ENCODE measurements at regions not wholly inside any gene's neighbourhood (a gene's known extent, or its start where the extent isn't known, plus 50 kb on each side); places are given as distances from the start of the nearest gene placed in this dataset.

DNA sequence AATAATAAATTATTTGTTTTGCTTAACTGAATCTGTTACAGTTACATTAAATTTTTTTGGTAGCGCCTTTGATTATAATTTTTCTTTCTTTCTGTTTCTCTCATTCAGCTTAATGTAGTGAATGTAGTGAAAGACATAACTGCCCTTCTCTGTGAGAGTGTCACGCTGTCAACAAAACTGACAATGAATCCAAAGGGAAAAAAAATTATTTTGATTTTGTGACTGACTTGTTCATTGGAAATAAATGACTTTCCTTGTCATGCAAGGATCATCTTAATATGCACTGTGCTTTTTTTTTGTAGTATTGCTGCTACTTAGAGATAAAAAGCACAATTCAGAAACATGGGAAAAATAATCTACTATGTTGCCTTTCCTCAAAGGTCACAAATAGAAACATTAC, 1196.4 kb downstream of the PCDH17 start:
- Mint-ChIP-seq H3K9me3 (peaks cover 5 to 7% of the 10 kb centered on the region in 2 donors), H3K27me3 (no peaks in the 10 kb centered on the region), H3K36me3 (ENCODE audit: insufficient read depth) (no peaks in the 10 kb centered on the region), H3K27ac (no peak overlapping the region), H3K4me1 (ENCODE audit: low read depth in 2 of 2) (no peaks in the 10 kb centered on the region), H3K4me3 (no peak overlapping the region)
- DNase-seq = no peak
- no peak for ATAC-seq (replicated peaks)

DNA sequence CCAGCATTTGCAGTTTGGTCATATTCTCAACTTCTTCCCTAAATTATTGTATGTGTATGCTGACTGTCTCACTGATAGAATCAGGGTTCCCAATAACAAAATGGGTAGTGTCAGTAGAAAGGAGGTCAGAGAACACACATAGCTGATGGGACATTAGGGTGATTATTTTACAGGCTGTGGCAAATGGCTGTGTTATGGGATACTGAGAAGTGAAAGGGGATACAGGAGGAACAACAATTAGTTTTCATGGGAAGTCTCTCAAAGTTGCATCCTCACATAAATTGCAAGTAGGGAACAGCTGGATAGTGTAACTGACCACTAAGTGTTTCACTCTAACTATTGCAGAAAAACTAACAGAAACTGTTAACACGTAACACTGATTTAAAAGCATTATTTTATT, 1199.3 kb downstream of the PCDH17 start:
- Mint-ChIP-seq H3K9me3 (peaks cover 4 to 5% of the 10 kb centered on the region in 2 donors), H3K4me3 (no peak overlapping the region), H3K4me1 (ENCODE audit: low read depth in 2 of 2) (no peaks in the 10 kb centered on the region), H3K27ac (no peak overlapping the region), H3K36me3 (ENCODE audit: insufficient read depth) (no peaks in the 10 kb centered on the region), H3K27me3 (no peaks in the 10 kb centered on the region)
- no peak for DNase-seq
- no peak for ATAC-seq (replicated peaks)

DNA sequence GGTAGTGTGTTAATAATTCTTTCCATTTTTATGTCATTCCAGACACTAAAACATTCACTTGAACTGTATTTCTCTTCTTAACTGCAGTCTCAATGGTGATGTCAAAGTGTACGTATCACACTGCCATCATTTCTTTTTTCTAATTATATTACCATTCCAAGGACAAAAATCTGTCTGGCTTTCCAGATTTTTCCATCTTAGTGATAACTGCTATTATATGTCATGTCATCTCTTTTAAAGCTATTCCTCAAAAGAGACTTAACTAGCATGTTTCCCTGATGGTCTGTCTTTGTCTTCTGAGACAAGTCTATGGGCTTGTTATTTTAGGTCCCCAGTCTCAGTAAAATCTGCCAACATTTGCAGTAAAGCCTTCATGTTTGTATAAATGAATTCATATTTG, 1207.1 kb downstream of the PCDH17 start:
- Mint-ChIP-seq H3K27ac (no peak overlapping the region), H3K4me1 (ENCODE audit: low read depth in 2 of 2) (no peaks in the 10 kb centered on the region), H3K9me3 (peaks cover 5 to 20% of the 10 kb centered on the region in 2 donors), H3K27me3 (no peaks in the 10 kb centered on the region), H3K36me3 (ENCODE audit: insufficient read depth) (no peaks in the 10 kb centered on the region), H3K4me3 (no peak overlapping the region)
- DNase-seq (no peak), ATAC-seq (replicated peaks) (no peak)

DNA sequence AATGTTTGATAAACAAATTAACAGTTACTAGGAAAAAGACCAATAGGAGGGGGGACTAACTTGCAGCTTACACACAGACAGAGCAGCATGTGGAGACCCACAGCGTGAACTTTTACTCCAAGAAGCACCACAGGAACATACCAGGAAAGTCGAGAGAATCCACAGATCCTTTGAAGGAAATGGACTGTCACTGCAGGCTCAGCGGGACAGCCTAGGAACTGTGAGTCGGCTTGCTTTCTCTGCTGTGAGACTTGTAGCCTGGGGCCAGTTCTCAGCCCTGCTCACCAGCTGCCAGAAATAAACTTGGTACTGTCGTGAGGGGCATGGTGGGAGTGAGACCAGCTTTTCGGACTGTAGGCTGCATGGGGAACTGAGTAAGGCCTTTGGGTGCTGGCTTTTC, 1211.5 kb downstream of the PCDH17 start:
- Mint-ChIP-seq H3K27ac (no peak overlapping the region), H3K4me1 (ENCODE audit: low read depth in 2 of 2) (no peaks in the 10 kb centered on the region), H3K36me3 (ENCODE audit: insufficient read depth) (no peaks in the 10 kb centered on the region), H3K27me3 (no peaks in the 10 kb centered on the region), H3K9me3 (peaks cover 9 to 29% of the 10 kb centered on the region in 2 donors), H3K4me3 (no peak overlapping the region)
- DNase-seq (no peak), ATAC-seq (replicated peaks) (no peak)

DNA sequence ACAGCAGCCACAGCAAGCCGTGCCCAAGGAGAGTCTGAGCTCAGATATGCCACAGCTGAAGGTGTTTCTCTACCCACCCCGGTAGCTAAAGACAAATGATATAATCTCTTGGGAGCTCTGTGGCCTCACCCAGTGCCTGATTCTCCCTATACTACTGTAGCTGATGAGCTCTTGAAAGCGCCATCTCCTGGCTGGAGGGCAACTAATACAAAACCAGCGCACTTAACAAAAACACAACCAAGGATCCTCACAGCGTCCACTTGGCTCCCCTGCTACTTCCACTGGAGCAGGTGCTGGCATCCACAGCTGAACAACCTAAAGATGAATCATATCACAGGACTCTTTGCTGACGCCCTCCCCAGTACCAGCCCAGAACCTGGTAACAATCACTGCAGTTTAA, 1212.0 kb downstream of the PCDH17 start:
- no peaks in the 10 kb centered on the region for H3K36me3 Mint-ChIP-seq (ENCODE audit: insufficient read depth)
- no peak for ATAC-seq (replicated peaks)
- H3K9me3 Mint-ChIP-seq = peaks cover 9 to 29% of the 10 kb centered on the region in 2 donors
- no peak overlapping the region for H3K27ac Mint-ChIP-seq
- DNase-seq = no peak
- no peaks in the 10 kb centered on the region for H3K4me1 Mint-ChIP-seq (ENCODE audit: low read depth in 2 of 2)
- no peaks in the 10 kb centered on the region for H3K27me3 Mint-ChIP-seq
- H3K4me3 Mint-ChIP-seq = no peak overlapping the region

DNA sequence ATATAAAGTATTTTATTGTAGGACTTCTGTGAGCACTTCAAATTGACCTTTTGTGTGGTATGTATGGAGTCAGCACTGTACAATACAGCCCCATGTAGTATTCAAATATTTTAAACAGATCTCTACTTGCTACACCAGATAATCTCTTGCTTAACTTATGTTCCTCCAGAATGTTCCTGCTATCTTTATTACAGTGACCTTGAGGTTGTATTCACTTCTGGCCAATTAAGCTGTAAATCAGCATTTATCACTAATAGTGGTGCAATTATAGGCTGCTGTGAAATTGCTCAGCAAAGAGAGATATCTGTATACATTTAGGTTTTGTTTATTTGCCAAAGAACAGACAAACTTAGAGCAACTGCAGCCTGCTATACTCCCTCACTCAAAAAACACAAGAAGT, 1218.6 kb downstream of the PCDH17 start:
- Mint-ChIP-seq H3K4me3 (no peak overlapping the region), H3K4me1 (ENCODE audit: low read depth in 2 of 2) (no peaks in the 10 kb centered on the region), H3K27ac (no peak overlapping the region), H3K9me3 (peaks cover 0 to 6% of the 10 kb centered on the region in 2 donors), H3K36me3 (ENCODE audit: insufficient read depth) (no peaks in the 10 kb centered on the region), H3K27me3 (no peaks in the 10 kb centered on the region)
- ATAC-seq (replicated peaks) (no peak), DNase-seq (no peak)

DNA sequence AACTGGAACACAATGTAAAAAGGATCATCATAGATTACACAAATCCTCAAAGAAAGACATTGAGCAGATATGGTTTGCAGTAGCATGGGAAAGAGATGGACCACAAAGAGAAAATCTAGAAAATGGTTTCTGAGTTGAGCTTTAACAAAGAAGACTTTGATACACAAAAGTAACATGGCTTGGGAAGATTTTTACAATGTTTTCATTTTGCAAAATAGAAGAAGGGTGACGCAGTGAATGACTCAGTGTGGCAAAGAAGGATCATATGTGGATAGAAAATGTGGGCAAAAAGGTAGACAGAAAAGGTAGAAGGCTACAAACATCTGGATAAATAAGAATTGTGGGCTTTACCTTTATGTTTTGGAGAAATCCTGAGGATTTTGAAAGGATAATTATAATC, 1220.5 kb downstream of the PCDH17 start:
- DNase-seq = no peak
- Mint-ChIP-seq H3K9me3 (peaks cover 2 to 4% of the 10 kb centered on the region in 2 donors), H3K4me3 (no peak overlapping the region)

DNA sequence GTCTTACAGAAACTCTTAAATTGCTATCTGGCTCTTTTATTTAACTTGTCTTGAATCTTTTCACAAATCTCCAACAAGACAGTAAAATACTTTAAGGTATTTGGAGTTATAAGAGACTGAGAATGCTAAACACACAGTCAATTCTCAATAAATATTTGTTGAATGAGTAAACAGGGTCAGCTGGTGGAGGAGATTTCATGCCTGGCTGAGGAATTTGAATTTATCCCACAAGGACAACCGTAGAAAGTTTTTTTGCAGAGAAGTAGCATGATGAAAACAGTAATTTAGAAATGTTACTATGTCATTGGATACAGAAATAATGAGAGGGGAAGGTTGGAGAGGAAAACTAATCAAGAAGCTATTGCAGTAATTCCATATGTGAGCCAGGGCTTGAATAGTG, 1223.7 kb downstream of the PCDH17 start:
- ATAC-seq (replicated peaks) (no peak), DNase-seq (no peak)
- Mint-ChIP-seq H3K9me3 (peaks cover 4 to 8% of the 10 kb centered on the region in 2 donors), H3K4me3 (no peak overlapping the region), H3K27ac (no peak overlapping the region), H3K36me3 (ENCODE audit: insufficient read depth) (no peaks in the 10 kb centered on the region), H3K4me1 (ENCODE audit: low read depth in 2 of 2) (no peaks in the 10 kb centered on the region), H3K27me3 (no peaks in the 10 kb centered on the region)

More for the DNA sequence above, 1220.5 kb downstream of the PCDH17 start:
- no peaks in the 10 kb centered on the region for H3K36me3 Mint-ChIP-seq (ENCODE audit: insufficient read depth)
- H3K4me1 Mint-ChIP-seq (ENCODE audit: low read depth in 2 of 2) = no peaks in the 10 kb centered on the region
- no peak for ATAC-seq (replicated peaks)
- H3K27me3 Mint-ChIP-seq = no peaks in the 10 kb centered on the region
- H3K27ac Mint-ChIP-seq = no peak overlapping the region

DNA sequence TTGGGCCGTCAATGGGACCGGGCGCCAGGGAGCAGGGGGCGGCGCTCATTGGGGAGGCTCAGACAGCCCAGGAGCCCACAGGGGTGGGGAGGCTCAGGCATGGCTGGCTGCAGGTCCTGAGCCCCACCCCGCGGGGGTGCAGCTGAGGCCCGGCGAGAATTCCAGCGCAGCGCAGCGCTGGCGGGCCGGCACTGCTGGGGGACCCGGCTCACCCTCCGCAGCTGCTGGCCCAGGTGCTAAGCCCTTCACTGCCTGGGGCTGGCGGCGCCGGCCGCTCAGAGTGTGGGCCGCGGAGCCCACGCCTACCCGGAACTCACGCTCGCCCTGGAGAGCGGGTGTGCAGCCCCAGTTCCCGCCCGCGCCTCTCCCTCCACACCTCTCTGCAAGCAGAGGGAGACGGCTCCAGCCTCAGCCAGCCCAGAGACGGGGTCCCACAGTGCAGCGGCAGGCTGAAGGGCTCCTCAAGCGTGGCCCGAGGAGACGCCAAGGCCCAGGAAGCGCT, 1227.4 kb downstream of the PCDH17 start:
- ATAC-seq (replicated peaks) (no peak), DNase-seq (no peak)
- Mint-ChIP-seq H3K9me3 (peaks cover 3 to 8% of the 10 kb centered on the region in 2 donors), H3K36me3 (ENCODE audit: insufficient read depth) (no peaks in the 10 kb centered on the region), H3K4me1 (ENCODE audit: low read depth in 2 of 2) (no peaks in the 10 kb centered on the region), H3K27ac (no peak overlapping the region), H3K4me3 (no peak overlapping the region), H3K27me3 (no peaks in the 10 kb centered on the region)

DNA sequence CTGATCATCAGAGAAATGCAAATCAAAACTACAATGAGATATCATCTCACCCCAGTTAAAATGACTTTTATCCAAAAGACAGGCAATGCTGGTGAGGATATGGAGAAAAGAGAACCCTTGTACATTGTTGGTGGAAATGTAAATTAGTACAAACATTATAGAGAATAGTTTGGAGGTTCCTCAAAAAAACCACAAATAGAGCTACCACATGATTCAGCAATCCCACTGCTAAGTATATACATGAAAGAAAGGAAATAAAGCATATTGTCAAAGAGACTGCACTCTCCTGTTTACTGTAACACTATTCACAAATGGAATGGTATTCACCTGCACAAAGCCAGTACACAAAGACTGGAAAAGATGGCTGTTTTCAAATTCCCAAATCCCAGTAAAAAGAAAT, 1233.7 kb downstream of the PCDH17 start:
- DNase-seq = no peak
- no peak for ATAC-seq (replicated peaks)
- H3K36me3 Mint-ChIP-seq (ENCODE audit: insufficient read depth) = no peaks in the 10 kb centered on the region
- H3K27ac Mint-ChIP-seq = no peak overlapping the region
- H3K27me3 Mint-ChIP-seq = no peaks in the 10 kb centered on the region
- H3K9me3 Mint-ChIP-seq = peaks cover 0 to 1% of the 10 kb centered on the region in 2 donors
- H3K4me3 Mint-ChIP-seq = no peak overlapping the region
- no peaks in the 10 kb centered on the region for H3K4me1 Mint-ChIP-seq (ENCODE audit: low read depth in 2 of 2)

DNA sequence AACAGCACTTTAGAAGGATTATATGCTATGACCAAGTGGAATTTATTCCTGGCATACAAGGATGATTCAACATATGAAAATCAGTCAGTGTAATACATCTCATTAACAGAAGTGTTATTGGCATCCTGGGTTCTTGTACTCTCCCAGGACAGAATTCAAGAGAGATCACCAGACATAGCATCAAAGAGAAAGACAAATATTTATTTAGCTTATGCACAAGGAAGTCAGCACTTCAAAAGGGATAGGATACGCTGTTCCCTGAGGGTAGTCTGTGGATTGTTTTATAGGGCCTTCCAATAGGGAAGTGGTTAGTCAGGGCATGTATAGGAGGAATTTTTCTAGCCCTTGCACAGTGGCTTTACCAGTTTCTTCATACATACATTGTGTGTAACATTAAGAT, 1238.0 kb downstream of the PCDH17 start:
- no peaks in the 10 kb centered on the region for H3K4me1 Mint-ChIP-seq (ENCODE audit: low read depth in 2 of 2)
- no peaks in the 10 kb centered on the region for H3K36me3 Mint-ChIP-seq (ENCODE audit: insufficient read depth)
- DNase-seq = no peak
- H3K27ac Mint-ChIP-seq = no peak overlapping the region
- no peak overlapping the region for H3K4me3 Mint-ChIP-seq
- H3K27me3 Mint-ChIP-seq = no peaks in the 10 kb centered on the region
- ATAC-seq (replicated peaks) = no peak
- peaks cover 0 to 8% of the 10 kb centered on the region in 2 donors for H3K9me3 Mint-ChIP-seq

DNA sequence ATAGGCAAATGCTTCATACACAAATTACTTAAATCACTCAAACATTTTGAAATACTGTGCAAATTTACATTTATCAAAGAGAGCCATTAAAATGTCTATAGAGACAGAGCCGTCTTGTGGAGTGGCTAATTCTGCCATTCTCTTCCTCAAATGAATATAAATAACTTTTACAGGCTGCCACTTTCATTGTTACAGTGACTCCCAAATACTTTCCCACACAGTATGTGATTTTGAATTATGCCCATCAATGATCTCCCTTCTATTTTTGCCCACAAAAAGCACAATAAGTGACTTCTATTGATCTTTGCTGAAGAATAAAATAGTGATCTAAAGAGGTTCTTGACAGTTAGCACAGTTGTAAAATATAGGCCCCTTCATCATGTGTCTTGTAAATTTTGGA, 1244.9 kb downstream of the PCDH17 start:
- Mint-ChIP-seq H3K4me1 (ENCODE audit: low read depth in 2 of 2) (no peaks in the 10 kb centered on the region), H3K27ac (no peak overlapping the region), H3K9me3 (peaks cover 0 to 9% of the 10 kb centered on the region in 2 donors), H3K36me3 (ENCODE audit: insufficient read depth) (no peaks in the 10 kb centered on the region), H3K27me3 (no peaks in the 10 kb centered on the region), H3K4me3 (no peak overlapping the region)
- ATAC-seq (replicated peaks) (no peak), DNase-seq (no peak)

DNA sequence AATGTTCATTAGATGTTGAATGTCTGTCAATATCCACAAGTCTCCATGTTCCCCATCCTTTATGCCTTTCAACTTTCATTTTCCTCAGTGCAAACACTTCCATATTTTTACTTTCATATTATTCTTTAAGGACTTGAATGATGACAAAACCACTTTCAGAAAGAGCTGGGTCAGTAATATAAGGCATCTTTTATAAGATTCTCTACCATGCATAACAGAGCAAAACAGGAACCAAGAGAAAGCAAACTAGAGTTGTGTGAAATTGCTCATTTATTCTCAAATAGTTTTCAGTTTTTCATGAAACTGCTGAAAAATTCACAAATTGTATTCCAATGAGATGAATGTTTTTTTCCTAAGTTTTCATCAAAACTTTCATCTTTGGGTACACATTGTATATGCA, 1247.6 kb downstream of the PCDH17 start:
- Mint-ChIP-seq H3K4me3 (no peak overlapping the region), H3K27me3 (no peaks in the 10 kb centered on the region), H3K9me3 (peaks cover 0 to 3% of the 10 kb centered on the region in 2 donors), H3K36me3 (ENCODE audit: insufficient read depth) (no peaks in the 10 kb centered on the region), H3K4me1 (ENCODE audit: low read depth in 2 of 2) (no peaks in the 10 kb centered on the region), H3K27ac (no peak overlapping the region)
- ATAC-seq (replicated peaks) (no peak), DNase-seq (no peak)

DNA sequence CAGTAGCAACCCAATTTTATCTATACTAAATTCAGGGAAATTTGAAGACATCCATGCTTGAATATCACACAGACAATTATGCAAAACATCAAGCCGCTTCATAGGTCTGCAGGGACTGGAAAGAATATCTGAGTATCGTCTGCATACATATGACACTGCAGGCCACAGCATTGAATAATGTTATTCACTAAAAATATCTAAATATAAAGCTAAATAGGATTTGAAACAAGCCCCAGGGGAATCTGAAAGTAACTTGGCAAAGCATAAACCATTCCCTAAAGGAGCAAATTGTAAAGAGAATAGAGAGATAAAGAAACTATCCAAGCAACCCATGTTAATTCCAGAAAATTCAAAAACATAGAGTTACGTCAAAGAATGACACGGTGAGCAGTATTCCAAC, 1251.0 kb downstream of the PCDH17 start:
- Mint-ChIP-seq H3K27me3 (no peaks in the 10 kb centered on the region), H3K36me3 (ENCODE audit: insufficient read depth) (no peaks in the 10 kb centered on the region), H3K4me3 (no peak overlapping the region), H3K27ac (no peak overlapping the region), H3K9me3 (peaks cover 0 to 3% of the 10 kb centered on the region in 2 donors), H3K4me1 (ENCODE audit: low read depth in 2 of 2) (no peaks in the 10 kb centered on the region)
- ATAC-seq (replicated peaks) = no peak
- no peak for DNase-seq

DNA sequence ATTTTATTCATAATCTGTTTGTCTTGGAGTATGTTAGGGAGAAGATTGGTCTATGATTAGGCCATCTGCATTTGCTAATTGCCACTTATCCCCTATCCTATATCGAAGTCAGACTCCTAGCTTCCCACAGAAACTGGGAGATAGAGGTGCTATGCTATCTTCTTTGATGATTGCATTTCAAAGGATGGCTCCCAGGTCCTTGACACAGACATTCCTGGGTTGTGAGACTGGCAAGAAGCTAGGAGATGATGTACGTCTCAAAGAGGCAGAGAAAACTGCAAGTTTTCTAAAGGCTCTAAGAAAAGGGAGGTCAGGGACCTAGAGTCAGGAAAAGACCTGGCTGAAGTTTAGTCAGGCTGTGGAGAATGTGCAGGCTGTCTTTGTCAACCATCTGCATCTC, 1251.9 kb downstream of the PCDH17 start:
- H3K4me1 Mint-ChIP-seq (ENCODE audit: low read depth in 2 of 2) = no peaks in the 10 kb centered on the region
- DNase-seq (no peak), ATAC-seq (replicated peaks) (no peak)
- H3K9me3 Mint-ChIP-seq = peaks cover 0 to 1% of the 10 kb centered on the region in 2 donors
- no peak overlapping the region for H3K4me3 Mint-ChIP-seq
- H3K27ac Mint-ChIP-seq = no peak overlapping the region
- no peaks in the 10 kb centered on the region for H3K36me3 Mint-ChIP-seq (ENCODE audit: insufficient read depth)
- H3K27me3 Mint-ChIP-seq = no peaks in the 10 kb centered on the region

Data from effector memory CD8-positive, alpha-beta T cell (primary cell).